K562 (cell line): ENCODE measurements at regions not wholly inside any gene's neighbourhood (a gene's known extent, or its start where the extent isn't known, plus 50 kb on each side); places are given as distances from the start of the nearest gene placed in this dataset.

Experiments
- CBX1 ChIP-seq: sonication (generic); IDR thresholded peaks from 2 replicates; pipeline ENCODE4 v1.6.1; 2016; ENCODE audit warnings: antibody characterized with exemption, low read depth, mild to moderate bottlenecking
- CC2D1A ChIP-seq: fragments of 450-650 bp; IDR thresholded peaks from 2 replicates; pipeline ENCODE4 v1.6.1; 2017; ENCODE audit warnings: mild to moderate bottlenecking
- DACH1 ChIP-seq: fragments of 450-650 bp; IDR thresholded peaks from 2 replicates; pipeline ENCODE4 v1.6.1; 2018; ENCODE audit not compliant: partially characterized antibody
- FIP1L1 ChIP-seq: fragments of 200-400 bp; formaldehyde crosslinking; IDR thresholded peaks from 2 replicates; pipeline ENCODE4 v1.6.1; 2018; ENCODE audit warnings: mild to moderate bottlenecking, low read depth, low read length; ENCODE audit not compliant: poor library complexity, severe bottlenecking
- HOXB6 ChIP-seq: fragments of 250-450 bp; sonication (Bioruptor Pico); IDR thresholded peaks from 2 replicates; pipeline ENCODE4 v1.5.1; 2022; ENCODE audit warnings: mild to moderate bottlenecking, borderline replicate concordance
- KDM5B ChIP-seq: fragments of 200-600 bp; sonication (generic); IDR thresholded peaks from 2 replicates; pipeline ENCODE4 v1.6.1; 2012; ENCODE audit warnings: low read depth, mild to moderate bottlenecking, moderate library complexity, low read length, control low read depth, inconsistent platforms; ENCODE audit not compliant: insufficient replicate concordance
- MBD2 ChIP-seq: sonication (generic); IDR thresholded peaks from 2 replicates; pipeline ENCODE4 v1.6.1; 2016; ENCODE audit warnings: low read depth, borderline replicate concordance
- NR2C1 ChIP-seq, 2 experiments: fragments of 450-650 bp; IDR thresholded peaks; 2 replicates each; pipeline ENCODE4 v1.6.1; 2017; ENCODE audit warnings: mild to moderate bottlenecking in 2 of 2, antibody characterized with exemption in 1 of 2, inconsistent platforms in 1 of 2, missing compliant biosample characterization in 1 of 2, missing genetic modification characterization in 1 of 2
- NR3C1 ChIP-seq: sonication (generic); formaldehyde crosslinking; IDR thresholded peaks from 2 replicates; pipeline ENCODE4 v1.8.1; 2022; ENCODE audit warnings: missing genetic modification reagents
- PCBP2 ChIP-seq: fragments of 200-400 bp; formaldehyde crosslinking; IDR thresholded peaks from 2 replicates; pipeline ENCODE4 v1.6.1; 2018; ENCODE audit warnings: low read length, low read depth, mild to moderate bottlenecking, moderate library complexity; ENCODE audit not compliant: poor library complexity, severe bottlenecking
- PHF8 ChIP-seq: fragments of 200-600 bp; sonication (generic); IDR thresholded peaks from 2 replicates; pipeline ENCODE4 v1.6.1; 2012; ENCODE audit warnings: mixed run types, mild to moderate bottlenecking, inconsistent platforms, low read length, moderate library complexity, borderline replicate concordance
- RHOXF2B ChIP-seq: fragments of 250-450 bp; sonication (Bioruptor Pico); conservative IDR thresholded peaks from 2 replicates; pipeline ENCODE4 v1.5.1; 2021
- SMAD4 ChIP-seq: fragments of 250-450 bp; sonication (Bioruptor Pico); conservative IDR thresholded peaks from 2 replicates; pipeline ENCODE4 v1.8.0; 2021; ENCODE audit warnings: inconsistent platforms, mild to moderate bottlenecking, moderate library complexity
- SNIP1 ChIP-seq: fragments of 450-650 bp; IDR thresholded peaks from 2 replicates; pipeline ENCODE4 v1.7.1; 2017; ENCODE audit warnings: low read depth, mild to moderate bottlenecking
- TAF15 ChIP-seq: fragments of 200-400 bp; formaldehyde crosslinking; IDR thresholded peaks from 2 replicates; pipeline ENCODE4 v1.6.1; 2017; ENCODE audit warnings: mild to moderate bottlenecking, low read depth, low read length, moderate library complexity
- TAL1 ChIP-seq: fragments of 450-650 bp; IDR thresholded peaks from 2 replicates; pipeline ENCODE4 v1.6.1; 2016; ENCODE audit warnings: mild to moderate bottlenecking
- YY1 ChIP-seq, 3 experiments: IDR thresholded peaks; 2 replicates each; pipeline ENCODE4 v1.6.1; 2011; ENCODE audit warnings: low read length in 2 of 3, mild to moderate bottlenecking in 2 of 3, moderate library complexity in 2 of 3, borderline replicate concordance in 1 of 3, control low read depth in 1 of 3, low read depth in 1 of 3; ENCODE audit not compliant: insufficient read depth in 3 of 3, insufficient replicate concordance in 2 of 3, control insufficient read depth in 1 of 3, insufficient read length in 1 of 3; ENCODE audit errors: extremely low read depth in 1 of 3
- ZNF12 ChIP-seq: sonication (generic); formaldehyde crosslinking; IDR thresholded peaks from 2 replicates; pipeline ENCODE4 v1.4.0; 2020; ENCODE audit warnings: mild to moderate bottlenecking, missing genetic modification reagents
- ZNF124 ChIP-seq: sonication (generic); formaldehyde crosslinking; IDR thresholded peaks from 2 replicates; pipeline ENCODE4 v1.8.1; 2022; ENCODE audit warnings: missing genetic modification reagents
- ZNF274 ChIP-seq: IDR thresholded peaks from 2 replicates; pipeline ENCODE4 v1.6.1; 2011; ENCODE audit warnings: low read depth, mild to moderate bottlenecking, low read length, moderate library complexity, borderline replicate concordance
- ZNF316 ChIP-seq: fragments of 450-650 bp; IDR thresholded peaks from 2 replicates; pipeline ENCODE4 v1.6.1; 2016
- TF ChIP-seq, protein P1 (sequence below): fragments of 450-650 bp; IDR thresholded peaks from 2 replicates; pipeline ENCODE4 v1.7.1; 2018; ENCODE audit warnings: mild to moderate bottlenecking, low read depth; ENCODE audit not compliant: partially characterized antibody
- TF ChIP-seq, protein P2 (sequence below), 2 experiments: fragments of 200-800 bp in 1 of 2; sonication (Bioruptor generic) in 1 of 2; sonication (generic) in 1 of 2; formaldehyde crosslinking in 1 of 2; IDR thresholded peaks in 1 of 2; conservative IDR thresholded peaks in 1 of 2; 2 replicates each; pipeline versions ENCODE4 v1.5.0 to v1.6.1; 2016 to 2020; ENCODE audit warnings: missing compliant biosample characterization in 1 of 2, missing genetic modification characterization in 1 of 2, missing genetic modification reagents in 1 of 2

DNA sequence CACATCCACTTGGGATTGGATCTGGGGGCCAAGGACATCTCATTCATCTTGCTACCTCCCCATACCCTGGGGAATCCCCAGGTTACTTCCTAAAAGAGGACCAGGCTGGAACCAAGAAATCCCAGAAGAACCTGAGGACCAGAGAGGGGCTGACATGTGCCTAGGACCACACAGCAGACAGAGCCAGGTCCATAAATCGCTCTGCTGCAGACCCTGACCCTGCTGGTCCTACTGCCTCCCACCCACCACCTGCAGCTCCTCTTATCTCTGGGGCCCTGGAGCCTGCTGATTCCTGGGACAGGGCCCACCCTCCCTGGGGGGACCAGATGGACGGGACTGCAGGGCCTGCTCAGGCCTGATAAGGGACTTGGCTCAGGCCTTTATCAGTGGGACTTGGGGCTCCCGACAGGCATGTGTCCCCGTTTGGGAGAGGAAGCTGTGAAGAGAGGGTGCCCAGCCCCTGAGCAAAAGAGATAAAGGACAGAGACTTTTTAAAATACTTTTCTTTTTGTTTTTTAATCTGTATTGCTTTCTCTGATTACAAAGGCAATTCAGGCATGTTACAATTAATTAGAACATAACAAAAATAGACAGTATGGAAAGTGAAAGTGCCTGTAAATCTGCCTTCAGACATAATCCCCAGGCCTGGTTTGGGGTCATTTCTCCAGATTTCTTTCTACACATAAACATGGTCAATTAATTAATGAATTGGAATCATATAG, 101.3 kb upstream of the LARP1 start (continued):
- TF ChIP-seq, protein P1, sequence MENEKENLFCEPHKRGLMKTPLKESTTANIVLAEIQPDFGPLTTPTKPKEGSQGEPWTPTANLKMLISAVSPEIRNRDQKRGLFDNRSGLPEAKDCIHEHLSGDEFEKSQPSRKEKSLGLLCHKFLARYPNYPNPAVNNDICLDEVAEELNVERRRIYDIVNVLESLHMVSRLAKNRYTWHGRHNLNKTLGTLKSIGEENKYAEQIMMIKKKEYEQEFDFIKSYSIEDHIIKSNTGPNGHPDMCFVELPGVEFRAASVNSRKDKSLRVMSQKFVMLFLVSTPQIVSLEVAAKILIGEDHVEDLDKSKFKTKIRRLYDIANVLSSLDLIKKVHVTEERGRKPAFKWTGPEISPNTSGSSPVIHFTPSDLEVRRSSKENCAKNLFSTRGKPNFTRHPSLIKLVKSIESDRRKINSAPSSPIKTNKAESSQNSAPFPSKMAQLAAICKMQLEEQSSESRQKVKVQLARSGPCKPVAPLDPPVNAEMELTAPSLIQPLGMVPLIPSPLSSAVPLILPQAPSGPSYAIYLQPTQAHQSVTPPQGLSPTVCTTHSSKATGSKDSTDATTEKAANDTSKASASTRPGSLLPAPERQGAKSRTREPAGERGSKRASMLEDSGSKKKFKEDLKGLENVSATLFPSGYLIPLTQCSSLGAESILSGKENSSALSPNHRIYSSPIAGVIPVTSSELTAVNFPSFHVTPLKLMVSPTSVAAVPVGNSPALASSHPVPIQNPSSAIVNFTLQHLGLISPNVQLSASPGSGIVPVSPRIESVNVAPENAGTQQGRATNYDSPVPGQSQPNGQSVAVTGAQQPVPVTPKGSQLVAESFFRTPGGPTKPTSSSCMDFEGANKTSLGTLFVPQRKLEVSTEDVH = peak; percentile 62
- TF ChIP-seq ZNF124 (CRISPR knock-in tag) (no peak), PCBP2 (no peak), SMAD4 (CRISPR knock-in tag) (peak; percentile 100), MBD2 (peak; percentile 95), ZNF12 (CRISPR knock-in tag) (no peak), RHOXF2B (CRISPR knock-in tag) (no peak; the same call in 1 of the 2 replicates), ZNF274 (peak; percentile 93), YY1 (IDR thresholded peaks at IDR 0.05; ENCODE audit: borderline replicate concordance in 1 of 3, control insufficient read depth in 1 of 3, extremely low read depth in 1 of 3, insufficient read depth in 3 of 3, insufficient read length in 1 of 3, insufficient replicate concordance in 2 of 3, low read depth in 1 of 3, low read length in 2 of 3) (peak in 2 of 3 experiments; percentile 25 to 54), DACH1 (peak; percentile 79), HOXB6 (CRISPR knock-in tag) (no peak), TAL1 (peak; percentile 100), CC2D1A (peak; percentile 100), CBX1 (0 out of 2 replicates have a peak, but pooled peaks have one; percentile 72), NR2C1 (IDR thresholded peaks at IDR 0.05) (peak; percentile 71), NR2C1 (tag; IDR thresholded peaks at IDR 0.05) (peak; percentile 90), KDM5B (no peak), ZNF316 (no peak), NR3C1 (no peak), FIP1L1 (no peak), SNIP1 (no peak), PHF8 (no peak), TAF15 (no peak)
- TF ChIP-seq, protein P2, sequence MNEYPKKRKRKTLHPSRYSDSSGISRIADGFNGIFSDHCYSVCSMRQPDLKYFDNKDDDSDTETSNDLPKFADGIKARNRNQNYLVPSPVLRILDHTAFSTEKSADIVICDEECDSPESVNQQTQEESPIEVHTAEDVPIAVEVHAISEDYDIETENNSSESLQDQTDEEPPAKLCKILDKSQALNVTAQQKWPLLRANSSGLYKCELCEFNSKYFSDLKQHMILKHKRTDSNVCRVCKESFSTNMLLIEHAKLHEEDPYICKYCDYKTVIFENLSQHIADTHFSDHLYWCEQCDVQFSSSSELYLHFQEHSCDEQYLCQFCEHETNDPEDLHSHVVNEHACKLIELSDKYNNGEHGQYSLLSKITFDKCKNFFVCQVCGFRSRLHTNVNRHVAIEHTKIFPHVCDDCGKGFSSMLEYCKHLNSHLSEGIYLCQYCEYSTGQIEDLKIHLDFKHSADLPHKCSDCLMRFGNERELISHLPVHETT (CRISPR knock-in tag; conservative IDR thresholded peaks at IDR 0.05 in 1 of 2, IDR thresholded peaks at IDR 0.05 in 1 of 2) = peak in 1 of 2 experiments; percentile 98; a peak in 2 of 4 replicates
